GM18861 (cell line): ENCODE measurements at regions not wholly inside any gene's neighbourhood (a gene's known extent, or its start where the extent isn't known, plus 50 kb on each side); places are given as distances from the start of the nearest gene placed in this dataset.

Experiments used
- ATAC-seq: cut with Tn5 transposase; IDR thresholded peaks from one replicate; pipeline ENCODE4 v1.9.1; 2021; ENCODE audit not compliant: unreplicated experiment

DNA sequence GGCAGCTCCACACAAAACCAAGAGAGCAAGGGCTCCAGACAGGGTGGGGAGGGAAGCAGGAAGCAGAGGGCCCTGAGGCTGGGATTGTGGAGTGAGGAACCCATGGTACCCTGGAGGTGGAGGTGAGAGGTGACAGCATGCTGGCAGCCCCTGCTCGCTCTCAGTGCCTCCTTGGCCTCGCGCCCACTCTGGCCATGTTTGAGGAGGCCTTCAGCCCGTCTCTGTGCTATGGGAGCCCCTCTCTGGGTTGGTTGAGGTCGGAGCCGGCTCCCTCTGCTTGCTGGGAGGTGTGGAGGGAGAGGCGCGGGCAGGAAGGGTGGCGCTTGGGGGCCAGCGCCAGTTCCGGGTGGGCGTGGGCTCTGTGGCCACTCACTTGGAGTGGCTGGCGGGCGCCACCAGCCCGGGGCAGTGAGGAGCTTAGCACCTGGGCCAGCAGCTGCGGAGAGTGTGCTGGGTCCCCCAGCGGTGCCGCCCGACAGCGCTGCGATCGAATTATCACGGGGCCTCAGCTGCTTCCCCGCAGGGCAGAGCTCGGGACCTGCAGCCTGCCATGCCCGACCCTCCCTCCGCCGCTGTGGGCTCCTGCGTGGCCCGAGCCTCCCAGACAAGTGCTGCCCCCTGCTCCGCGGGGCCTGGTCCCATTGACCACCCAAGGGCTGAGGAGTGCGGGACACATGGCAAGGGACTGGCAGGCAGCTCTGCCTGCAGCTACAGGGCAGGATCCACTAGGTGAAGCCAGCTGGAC lies 196.0 kb downstream of the DACT1 start:
- no peak for ATAC-seq

DNA sequence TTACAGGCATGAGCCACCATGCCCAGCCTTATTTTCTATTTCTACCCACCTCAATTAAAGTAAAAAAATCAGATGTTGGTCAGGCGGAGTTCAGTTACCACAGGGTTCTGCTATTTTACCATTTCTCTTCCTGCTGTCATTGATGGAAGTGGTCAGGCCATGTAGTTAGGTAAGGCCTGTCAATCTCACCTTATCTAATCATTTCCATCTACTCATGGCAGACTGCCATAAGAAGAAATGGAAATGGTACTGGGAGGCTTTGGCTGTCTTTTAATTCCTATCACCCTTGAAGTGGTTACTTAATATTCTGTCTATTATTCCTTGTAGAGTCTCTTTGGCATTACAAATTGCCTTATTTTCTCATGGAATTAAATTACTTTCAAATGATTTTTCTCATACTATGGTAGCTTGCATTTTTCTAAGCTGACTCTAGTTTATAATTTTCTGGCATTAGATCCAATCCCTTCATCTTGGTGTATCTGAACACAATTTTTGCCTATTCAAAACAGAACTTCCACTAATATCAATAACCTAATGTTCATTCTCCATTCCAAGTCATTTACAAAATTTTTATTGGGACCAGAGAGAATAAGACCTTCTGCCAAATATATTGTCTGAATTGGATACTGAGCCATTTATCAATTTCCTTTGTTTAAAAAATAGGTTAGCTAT lies 198.7 kb downstream of the DACT1 start:
- ATAC-seq, result no peak

DNA sequence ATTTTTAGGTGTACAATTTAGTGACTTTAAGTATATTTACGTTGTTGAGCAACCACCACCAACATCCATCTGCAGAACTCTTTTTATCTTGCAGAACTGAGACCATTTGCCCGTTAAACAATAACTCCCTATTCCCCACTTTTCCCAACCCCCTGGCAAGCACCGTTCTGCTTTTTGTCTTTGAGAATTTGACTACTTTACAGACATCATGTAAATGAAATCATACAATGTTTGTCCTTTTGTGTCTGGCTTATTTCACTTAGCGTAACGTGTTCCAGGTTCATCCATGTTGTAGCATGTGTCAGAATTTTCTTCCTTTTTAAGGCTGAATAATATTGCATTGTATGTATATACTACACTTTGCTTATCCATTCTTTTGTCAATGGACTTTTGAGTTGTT lies 201.5 kb downstream of the DACT1 start:
- ATAC-seq, result no peak

DNA sequence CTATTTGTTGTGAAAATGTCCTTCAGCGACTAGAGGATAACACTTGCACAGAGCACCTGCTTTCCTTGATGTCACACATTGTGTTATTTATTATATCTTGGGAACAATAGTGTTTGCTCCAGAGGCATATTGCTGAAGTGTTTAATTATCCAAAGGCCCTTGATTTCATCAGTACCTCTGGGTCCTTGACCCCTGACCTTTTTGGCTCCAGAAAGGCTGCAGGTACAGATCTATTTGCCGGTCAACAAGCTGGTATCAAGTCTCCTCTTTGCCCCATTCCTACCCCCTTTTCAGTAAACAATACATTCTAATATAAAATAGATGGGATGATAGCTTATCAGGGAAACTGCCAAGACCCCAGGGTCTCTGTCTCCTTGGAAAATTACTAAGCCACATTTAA lies 206.8 kb downstream of the DACT1 start:
- no peak for ATAC-seq

DNA sequence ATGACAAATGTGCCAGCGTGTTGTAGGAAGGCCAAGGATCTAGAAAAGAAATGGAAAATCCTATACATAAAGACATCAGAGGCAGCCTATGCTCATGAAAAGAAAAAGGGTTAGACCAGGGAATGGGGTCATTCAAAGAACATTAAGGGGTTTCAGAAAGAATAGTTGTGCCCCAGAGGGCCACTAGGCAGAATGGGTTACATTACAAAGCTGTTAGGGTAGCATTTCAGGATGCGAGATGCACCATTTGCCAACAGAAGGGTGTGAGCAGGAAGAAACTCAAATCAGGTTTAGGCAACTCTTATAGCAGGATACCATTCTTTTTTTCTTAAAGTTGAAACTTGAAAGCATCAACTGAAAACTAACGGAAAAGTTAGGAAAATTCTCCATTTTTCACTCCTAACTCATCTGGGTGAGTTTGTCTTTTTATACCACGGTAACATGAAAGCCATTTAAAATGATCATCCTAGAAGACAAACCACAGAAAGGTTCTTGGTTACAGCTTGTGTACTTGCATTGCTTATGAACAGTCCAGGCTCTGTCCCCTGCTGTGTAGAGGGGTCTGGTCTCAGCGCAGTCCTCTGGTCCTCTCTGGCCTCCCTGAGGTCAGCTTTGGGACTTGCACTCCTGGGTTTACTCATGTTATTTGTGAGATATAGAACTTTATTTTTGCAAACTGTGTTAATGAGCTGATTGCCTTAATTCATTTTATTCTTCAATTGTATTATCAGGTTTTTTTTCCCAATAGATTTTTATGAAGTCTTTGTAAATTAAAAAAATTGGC lies 209.1 kb downstream of the DACT1 start:
- ATAC-seq, result no peak

DNA sequence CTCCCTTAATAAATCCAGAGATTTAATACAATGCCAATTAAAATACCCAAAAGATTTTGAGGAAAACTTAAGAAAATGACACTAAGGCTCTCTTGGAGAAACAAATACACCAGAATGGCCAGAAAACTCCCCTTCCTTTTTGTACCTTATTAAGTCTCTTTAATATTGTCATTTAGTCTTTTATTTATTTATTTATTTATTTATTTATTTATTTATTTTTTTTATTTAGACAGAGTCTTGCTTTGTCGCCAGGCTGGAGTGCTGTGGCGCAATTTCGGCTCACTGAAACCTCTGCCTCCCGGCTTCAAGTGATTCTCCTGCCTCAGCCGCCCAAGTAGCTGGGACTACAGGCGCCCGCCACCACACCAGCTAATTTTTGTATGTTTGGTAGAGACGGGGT lies 210.6 kb downstream of the DACT1 start:
- no peak for ATAC-seq

DNA sequence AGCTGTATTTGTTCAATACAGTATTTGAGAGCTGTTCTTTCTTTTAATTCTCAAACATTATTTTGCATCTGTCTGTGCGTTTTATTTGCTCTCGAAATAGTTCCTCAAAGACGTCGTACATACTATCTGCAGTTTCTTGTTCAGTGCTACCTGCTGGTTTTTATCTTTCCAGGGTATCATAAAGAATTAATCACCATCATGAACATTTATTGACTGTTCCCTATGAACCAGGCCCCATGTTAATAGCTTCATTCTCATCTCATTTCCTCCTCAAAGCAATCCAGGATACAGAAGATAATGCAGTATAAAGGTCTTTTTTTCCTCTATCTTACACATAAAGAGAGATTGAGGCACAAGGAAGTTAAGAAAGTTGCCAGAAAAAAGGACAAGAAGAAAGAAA lies 211.8 kb downstream of the DACT1 start:
- ATAC-seq, result no peak

DNA sequence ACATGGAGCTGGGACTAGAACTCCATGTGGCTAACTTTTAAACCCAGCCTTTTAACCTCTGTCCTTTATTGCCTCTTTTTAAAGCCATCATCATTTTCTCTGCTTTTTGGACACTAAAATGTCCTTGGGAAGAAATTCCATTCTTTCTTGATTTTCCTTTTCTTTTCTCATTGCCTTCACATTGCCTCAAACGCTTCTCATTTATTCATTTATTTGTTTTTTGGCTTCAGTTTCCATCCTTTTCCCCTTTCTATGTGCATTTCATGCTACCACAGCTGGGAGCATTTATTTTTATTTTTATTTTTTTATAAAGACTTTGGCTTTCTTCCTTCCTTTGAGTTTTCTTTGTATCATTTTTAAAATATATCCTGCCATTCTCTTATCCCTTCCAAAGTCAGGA lies 212.2 kb downstream of the DACT1 start:
- ATAC-seq, result no peak

DNA sequence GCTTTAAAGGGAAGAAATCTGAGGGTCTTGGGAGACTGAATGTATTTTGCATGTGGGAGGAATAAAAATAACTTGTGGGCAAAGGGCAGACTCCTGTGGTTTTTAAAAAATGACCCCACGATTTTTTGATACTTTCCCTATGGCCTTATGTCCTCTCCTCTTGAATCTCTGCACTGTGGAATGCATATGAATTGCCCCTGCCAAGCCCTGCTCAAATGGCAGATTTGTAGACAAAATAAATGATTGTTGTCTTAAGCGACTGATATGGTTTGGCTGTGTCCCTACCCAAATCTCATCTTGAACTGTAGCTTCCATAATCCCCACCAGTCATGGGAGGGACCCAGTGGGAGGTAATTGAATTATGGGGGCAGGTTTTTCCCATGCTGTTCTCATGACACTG lies 223.8 kb downstream of the DACT1 start:
- ATAC-seq, result no peak

DNA sequence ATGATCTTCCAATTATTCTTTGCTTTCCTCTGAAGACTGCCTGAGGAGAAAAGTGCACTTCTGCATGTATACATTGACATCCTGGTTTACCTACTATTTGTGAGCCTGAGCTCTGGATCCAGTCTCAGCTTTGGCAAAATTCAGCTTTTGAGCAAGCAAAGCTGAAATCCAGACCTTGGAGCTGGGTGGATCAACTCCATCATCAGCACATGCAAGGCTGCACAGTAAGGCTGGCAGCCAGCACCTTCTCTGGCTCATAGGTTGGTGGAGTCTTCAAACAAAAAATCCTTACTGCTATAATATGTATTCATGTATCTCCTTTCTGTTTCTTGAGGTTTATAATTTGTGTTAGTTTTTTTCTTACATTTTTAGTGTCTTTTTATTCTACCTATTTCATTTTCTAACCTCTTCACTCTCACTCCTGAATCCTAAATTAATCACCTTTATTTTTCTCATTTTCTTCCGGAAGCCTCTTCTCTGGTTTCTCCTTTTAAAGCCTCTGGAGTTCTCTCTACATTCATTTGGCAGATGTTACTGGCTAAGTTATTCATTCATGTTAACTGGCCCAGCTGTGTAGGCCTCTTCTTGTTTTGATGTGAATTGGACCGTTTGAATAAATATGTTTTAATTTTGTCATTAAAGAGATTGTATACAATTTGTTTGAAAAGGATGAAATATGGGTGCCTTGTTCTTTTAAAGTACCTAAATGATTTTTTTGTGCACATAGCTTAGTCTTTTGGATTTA lies 224.8 kb downstream of the DACT1 start:
- ATAC-seq, result no peak

DNA sequence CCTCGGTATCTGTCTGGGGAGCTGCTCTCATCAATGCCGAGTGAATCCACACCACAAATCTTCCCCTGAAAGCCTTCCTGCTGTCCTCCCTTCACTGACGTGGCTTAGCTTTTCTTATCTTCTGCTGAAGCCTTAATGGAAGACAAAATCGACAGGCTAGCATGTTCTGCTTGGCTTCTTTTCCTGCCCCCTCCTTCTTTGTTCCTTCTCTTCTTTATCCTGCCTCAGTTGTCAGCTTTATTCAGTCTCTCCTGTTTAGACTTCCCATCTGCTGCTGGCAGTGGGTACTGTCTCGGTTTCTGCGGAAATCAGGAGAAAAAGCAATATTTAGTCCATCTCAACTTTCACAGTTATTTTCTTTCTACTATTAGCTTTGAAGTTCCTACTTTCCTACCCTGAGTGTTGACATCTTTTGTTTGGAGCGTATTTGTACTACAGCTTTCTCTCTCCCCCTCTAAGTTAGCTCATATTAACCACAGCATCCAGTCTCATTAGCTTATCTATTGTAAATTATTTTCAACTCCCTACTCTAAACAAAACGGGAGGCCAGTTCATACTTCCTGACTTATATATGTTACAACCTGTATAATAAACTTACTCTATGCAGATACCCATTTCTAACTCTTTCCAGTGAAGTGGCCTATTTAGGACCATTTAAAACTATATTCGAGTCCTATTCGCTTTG lies 226.0 kb downstream of the DACT1 start:
- no peak for ATAC-seq

DNA sequence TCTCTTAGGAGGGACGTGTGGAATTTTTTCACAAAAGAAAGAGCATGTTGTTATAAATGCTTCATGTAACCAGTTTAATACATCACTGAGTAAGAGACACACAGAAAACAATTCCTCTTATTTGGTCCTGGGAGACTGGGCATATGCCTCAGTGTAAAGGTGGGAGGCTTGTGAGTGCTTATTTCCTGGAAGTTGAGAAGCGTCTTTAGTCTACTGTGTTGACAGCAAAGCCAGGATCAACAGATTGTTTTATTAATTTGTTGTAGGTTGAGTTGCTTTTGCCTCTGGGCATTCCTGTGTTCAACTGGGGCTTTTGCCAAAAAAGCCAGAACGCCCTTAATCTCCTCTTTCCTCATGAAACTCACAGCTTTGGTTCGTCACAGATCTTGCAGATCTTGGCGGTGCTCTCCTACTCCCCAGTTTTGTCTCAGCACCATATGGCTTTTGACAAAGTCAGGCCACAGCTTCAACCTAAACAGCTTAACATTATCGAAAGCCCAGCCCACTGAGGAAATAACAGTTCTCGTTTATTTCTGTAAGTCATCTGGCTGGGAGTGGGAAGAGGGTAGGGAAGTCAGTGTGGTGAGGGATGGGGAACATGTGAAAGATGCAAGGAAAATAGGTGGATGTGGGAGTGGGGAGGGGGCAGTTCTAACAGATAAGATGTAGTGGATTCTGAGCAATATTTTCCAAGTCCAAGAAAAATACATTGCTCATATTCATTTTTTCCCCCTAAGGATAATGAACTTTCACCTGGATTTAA lies 227.2 kb downstream of the DACT1 start:
- ATAC-seq, result no peak

DNA sequence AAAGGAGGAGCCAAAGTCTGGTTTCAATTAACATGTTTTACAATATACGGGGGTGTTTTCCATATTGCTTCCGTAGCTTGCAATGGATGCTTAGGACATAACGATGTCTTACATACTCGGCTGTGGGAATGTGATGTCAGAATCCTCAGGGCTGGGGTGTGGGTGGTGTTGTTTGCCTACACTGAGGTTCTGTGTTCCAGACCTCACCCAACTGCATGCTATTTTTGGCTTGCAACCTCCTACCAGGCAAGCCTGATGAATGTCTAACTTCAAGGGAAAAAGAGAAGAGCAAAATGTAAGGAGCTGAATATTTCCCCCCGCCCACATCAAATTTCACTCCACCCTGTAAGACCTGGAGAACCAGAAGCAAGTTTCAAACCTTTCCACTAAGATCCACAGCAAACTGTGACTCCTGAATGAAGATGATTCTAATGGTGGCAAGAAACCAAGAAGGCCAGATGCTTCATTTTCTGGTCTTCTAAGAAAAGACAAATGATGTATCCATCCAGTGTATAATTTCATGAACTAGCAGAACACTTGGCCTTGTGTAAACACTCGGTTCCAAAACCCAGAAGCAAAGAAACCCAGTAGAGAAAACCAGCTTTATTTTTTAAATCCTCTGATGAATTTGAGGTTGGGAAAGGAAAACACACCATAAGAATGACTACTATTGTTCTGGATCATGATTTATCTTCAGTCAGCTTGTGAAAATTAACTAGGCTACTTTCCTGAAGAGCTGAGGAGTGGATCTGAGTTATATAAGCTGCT lies 227.9 kb downstream of the DACT1 start:
- no peak for ATAC-seq

DNA sequence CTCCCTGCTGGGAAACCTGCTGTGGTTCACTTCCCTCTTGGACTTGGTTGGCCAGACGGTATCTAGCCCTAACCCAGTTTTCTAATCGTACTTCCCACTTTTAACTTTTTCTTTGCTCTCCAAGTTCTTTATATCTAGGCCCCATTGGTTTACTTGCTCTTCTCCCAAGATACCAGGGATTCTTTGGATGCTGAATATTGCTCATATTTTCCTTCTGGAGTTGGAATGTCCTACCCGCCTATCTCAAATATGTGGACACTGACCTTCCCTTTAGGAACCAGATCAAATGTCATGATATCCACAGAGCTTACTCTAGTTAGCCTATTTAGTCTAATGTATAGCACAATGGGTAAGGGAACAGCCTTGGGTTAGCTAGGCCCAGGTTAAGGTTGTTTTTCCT lies 228.6 kb downstream of the DACT1 start:
- ATAC-seq, result no peak

DNA sequence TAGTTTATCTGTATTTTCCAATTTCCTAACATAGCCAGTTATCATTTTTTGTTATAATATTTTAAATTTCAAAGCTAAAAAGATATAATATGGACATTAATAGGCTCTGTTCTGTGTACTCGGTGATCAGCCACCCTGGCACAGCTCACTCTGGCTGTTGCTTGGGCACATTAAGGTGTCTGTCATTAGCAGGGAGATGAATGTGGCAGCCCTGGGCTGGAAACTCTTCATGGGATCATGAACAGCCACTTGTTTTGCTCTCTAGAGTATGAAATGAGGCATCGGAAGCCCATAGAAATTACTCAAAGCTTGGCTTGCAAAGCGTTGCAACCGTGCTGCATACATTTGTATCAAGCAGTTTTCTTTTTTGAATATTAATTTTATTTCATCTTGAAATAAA lies 233.2 kb downstream of the DACT1 start:
- no peak for ATAC-seq

DNA sequence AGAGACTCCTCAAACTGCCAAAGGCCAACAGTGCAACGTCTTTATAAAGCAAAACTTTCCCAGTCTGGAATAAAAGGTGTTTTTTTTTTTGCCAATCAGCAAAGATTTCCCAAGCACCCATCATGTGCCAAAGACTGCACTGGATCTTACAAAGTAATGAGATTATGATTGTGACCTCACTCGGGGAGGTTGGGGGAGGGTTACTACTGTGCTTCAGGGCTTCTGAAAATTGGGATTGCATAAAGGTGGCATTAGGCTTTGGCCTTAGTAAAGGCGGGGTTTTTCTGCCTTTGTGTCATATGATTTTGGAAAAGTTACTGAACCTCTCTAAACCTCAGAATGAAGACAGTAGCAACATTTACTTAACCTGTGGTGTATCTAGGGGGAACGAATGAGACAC lies 233.8 kb downstream of the DACT1 start:
- ATAC-seq, result no peak

DNA sequence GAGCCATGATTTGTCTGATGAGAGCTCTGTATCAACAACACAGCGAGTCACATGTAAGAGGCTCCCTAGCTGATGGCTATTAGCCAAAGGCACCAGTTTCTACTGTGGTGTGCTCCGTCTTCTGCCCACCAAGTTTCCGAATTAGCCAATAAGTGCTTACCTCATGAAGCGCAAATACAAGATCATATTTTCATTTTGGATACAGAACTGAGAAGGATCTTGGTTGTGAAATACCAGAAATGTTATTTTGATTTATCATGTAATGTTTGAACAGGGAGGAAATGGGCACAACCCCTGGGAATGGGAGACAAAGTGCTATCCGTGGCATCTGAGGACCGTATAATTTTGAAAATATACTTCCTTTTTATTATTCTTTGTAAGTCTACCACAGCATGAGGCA lies 234.3 kb downstream of the DACT1 start:
- ATAC-seq, result no peak

DNA sequence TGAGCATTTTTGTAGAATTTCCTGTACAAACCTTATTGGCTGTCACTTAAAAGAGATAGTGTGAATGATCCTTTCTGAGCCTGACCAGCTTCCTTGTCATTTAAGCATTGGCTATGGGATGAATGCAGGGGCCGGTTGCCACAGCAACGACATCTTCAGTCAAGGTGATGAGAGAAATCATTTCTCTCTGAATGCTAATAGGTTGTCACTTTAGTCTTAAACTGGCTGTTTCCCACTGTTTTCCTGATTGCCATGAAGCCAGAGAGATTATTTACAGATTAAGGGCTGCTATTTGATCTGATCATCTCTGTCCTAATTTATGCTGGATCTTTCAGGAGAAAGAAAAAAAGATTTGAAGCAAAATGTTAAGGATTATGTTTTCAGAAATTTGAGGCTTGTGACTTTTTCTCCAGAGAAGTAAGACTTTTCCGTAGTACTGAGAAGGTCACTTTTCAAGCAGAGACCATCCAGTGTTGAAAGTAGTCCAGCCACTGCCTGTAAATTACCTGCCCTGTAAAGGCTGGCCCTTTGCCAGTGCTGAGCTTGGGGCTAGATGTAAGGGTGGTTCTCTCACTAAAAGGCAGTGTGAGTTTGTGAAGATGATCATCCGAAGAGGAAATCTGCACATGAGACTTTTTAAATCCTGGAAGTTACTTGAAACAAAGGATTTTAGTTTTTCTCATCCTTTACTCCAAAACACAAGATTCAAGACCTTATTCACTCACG lies 235.6 kb downstream of the DACT1 start:
- ATAC-seq, result no peak

DNA sequence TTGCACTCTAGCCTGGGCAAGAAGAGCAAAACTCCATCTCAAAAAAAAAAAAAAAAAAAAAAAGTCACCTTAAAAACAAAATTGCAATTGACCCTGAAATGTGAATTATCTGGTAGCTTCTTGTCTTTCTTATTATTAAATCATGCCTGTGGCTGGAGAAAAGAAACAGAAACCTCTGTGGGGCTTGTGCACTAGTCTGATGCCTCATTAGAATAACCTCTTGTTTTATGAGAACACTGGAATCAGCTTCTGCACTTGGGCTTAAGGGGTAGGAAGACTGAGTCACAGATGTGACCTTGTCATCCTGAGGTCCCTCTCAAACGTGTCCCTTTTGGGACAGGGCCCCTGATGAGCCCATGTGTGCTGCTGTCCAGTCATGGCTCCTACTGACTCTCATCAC lies 237.9 kb downstream of the DACT1 start:
- no peak for ATAC-seq
